ENCODE measurements at regions not wholly inside any gene's neighbourhood (a gene's known extent, or its start where the extent isn't known, plus 50 kb on each side); places are given as distances from the start of the nearest gene placed in this dataset.

DNA sequence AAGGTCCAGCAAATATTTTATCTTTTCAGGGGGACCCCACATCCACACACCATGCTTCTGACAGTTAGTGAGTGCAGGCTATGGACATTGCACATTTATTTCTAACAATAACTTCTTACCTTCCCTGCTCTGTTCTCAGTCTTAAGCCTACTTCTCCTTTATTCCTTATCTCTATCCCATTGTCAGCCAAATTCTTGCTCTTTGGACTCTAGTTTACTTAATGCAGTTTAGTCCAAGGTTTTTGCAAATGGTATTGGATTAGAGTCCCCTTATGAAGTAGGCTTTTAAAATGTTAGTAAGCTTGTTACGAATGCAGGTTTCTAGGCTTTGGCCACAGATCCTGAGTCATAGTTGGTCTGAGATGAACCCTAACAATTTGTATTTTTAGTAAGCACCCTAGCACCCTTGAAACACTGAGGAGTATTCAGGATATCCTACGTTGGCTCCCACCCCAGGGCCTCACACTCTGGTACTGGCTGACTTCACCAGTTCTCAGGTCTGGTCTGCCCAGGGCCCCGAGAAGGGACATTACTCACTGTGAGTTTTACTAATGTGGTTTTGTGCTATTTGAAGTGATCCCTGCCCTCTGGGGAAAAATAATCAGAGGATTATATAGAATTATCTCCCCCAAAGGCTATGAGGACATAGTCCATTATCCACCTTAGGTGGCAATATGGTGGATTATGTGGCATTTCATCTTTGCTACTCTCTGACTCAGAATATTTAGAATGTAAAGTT is 239.5 kb downstream of the TGFB2 start:
- TF ChIP-seq HDAC6 (IDR thresholded peaks at IDR 0.05; ENCODE audit: low read depth, low read length) (no peak), ZNF510 (CRISPR knock-in tag; IDR thresholded peaks at IDR 0.05; ENCODE audit: low read depth) (no peak), SMARCE1 (IDR thresholded peaks at IDR 0.05; ENCODE audit: borderline replicate concordance) (no peak), RXRA (CRISPR knock-in tag; IDR thresholded peaks at IDR 0.05) (no peak), ZNF468 (CRISPR knock-in tag; IDR thresholded peaks at IDR 0.05) (no peak), CEBPG (CRISPR knock-in tag; IDR thresholded peaks at IDR 0.05) (no peak), KLF16 (CRISPR knock-in tag; IDR thresholded peaks at IDR 0.05) (no peak), MTF1 (CRISPR knock-in tag; IDR thresholded peaks at IDR 0.05) (no peak), SMC3 (IDR thresholded peaks at IDR 0.05; ENCODE audit: low read length) (no peak), POLR2A (IDR thresholded peaks at IDR 0.05; ENCODE audit: insufficient read depth in 1 of 2, low read depth in 2 of 2, low read length in 2 of 2) (no peak), CEBPB (IDR thresholded peaks at IDR 0.05; ENCODE audit: borderline replicate concordance, low read depth, low read length) (no peak)
- TF ChIP-seq, protein P1, sequence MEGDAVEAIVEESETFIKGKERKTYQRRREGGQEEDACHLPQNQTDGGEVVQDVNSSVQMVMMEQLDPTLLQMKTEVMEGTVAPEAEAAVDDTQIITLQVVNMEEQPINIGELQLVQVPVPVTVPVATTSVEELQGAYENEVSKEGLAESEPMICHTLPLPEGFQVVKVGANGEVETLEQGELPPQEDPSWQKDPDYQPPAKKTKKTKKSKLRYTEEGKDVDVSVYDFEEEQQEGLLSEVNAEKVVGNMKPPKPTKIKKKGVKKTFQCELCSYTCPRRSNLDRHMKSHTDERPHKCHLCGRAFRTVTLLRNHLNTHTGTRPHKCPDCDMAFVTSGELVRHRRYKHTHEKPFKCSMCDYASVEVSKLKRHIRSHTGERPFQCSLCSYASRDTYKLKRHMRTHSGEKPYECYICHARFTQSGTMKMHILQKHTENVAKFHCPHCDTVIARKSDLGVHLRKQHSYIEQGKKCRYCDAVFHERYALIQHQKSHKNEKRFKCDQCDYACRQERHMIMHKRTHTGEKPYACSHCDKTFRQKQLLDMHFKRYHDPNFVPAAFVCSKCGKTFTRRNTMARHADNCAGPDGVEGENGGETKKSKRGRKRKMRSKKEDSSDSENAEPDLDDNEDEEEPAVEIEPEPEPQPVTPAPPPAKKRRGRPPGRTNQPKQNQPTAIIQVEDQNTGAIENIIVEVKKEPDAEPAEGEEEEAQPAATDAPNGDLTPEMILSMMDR (CRISPR knock-in tag; IDR thresholded peaks at IDR 0.05), result no peak
- TF ChIP-seq, protein P2, sequence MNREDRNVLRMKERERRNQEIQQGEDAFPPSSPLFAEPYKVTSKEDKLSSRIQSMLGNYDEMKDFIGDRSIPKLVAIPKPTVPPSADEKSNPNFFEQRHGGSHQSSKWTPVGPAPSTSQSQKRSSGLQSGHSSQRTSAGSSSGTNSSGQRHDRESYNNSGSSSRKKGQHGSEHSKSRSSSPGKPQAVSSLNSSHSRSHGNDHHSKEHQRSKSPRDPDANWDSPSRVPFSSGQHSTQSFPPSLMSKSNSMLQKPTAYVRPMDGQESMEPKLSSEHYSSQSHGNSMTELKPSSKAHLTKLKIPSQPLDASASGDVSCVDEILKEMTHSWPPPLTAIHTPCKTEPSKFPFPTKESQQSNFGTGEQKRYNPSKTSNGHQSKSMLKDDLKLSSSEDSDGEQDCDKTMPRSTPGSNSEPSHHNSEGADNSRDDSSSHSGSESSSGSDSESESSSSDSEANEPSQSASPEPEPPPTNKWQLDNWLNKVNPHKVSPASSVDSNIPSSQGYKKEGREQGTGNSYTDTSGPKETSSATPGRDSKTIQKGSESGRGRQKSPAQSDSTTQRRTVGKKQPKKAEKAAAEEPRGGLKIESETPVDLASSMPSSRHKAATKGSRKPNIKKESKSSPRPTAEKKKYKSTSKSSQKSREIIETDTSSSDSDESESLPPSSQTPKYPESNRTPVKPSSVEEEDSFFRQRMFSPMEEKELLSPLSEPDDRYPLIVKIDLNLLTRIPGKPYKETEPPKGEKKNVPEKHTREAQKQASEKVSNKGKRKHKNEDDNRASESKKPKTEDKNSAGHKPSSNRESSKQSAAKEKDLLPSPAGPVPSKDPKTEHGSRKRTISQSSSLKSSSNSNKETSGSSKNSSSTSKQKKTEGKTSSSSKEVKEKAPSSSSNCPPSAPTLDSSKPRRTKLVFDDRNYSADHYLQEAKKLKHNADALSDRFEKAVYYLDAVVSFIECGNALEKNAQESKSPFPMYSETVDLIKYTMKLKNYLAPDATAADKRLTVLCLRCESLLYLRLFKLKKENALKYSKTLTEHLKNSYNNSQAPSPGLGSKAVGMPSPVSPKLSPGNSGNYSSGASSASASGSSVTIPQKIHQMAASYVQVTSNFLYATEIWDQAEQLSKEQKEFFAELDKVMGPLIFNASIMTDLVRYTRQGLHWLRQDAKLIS (CRISPR knock-in tag; IDR thresholded peaks at IDR 0.05), result no peak

Measured in HepG2 (cell line).